GM12872 (cell line): ENCODE measurements at regions not wholly inside any gene's neighbourhood (a gene's known extent, or its start where the extent isn't known, plus 50 kb on each side); places are given as distances from the start of the nearest gene placed in this dataset.

Experiments
- TF ChIP-seq, protein P1 (sequence below): IDR thresholded peaks from 3 replicates; pipeline ENCODE4 v1.5.1; 2011; ENCODE audit warnings: low read depth, mild to moderate bottlenecking, low read length, moderate library complexity; ENCODE audit not compliant: insufficient read depth

DNA sequence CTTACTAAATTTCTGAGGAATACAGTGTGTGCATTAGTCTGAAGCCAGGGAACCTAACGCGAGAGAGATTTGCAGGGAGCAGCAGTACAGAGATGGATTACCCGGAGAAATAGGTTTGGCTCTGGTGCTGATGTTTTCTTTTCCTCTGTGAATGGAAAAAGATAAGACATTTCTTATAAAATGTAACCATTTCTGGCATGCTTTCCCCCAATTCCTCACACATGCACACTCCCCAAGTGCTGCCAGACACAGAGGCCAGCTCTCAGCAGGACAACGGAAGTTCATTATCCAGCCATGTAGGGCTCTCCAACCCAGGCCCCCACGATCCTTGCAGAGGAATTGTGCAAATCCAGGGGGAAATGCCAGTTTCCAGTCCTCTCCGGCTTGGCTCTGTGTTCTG is 224.5 kb upstream of the MGAT5 start:
- TF ChIP-seq, protein P1, sequence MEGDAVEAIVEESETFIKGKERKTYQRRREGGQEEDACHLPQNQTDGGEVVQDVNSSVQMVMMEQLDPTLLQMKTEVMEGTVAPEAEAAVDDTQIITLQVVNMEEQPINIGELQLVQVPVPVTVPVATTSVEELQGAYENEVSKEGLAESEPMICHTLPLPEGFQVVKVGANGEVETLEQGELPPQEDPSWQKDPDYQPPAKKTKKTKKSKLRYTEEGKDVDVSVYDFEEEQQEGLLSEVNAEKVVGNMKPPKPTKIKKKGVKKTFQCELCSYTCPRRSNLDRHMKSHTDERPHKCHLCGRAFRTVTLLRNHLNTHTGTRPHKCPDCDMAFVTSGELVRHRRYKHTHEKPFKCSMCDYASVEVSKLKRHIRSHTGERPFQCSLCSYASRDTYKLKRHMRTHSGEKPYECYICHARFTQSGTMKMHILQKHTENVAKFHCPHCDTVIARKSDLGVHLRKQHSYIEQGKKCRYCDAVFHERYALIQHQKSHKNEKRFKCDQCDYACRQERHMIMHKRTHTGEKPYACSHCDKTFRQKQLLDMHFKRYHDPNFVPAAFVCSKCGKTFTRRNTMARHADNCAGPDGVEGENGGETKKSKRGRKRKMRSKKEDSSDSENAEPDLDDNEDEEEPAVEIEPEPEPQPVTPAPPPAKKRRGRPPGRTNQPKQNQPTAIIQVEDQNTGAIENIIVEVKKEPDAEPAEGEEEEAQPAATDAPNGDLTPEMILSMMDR, result no peak

DNA sequence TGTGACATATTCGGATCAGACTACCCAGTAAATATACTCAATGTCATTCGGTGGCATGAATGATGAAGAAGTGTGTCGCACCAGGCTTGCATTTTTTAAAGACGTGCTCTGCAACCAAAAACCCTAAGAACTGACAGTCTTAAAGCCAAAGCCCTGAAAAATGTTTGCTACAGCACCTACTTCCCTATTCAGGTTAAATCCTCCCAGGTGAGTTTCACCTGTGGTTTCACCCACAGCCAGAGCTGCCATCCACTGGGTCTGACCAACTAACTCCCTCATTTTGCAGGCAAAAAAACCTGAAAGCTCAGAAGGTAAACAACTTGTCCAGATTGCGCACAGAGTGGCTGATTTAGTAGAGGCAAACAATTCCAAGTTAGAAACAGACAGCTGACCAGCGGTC is 222.3 kb upstream of the MGAT5 start:
- TF ChIP-seq, protein P1, result no peak

DNA sequence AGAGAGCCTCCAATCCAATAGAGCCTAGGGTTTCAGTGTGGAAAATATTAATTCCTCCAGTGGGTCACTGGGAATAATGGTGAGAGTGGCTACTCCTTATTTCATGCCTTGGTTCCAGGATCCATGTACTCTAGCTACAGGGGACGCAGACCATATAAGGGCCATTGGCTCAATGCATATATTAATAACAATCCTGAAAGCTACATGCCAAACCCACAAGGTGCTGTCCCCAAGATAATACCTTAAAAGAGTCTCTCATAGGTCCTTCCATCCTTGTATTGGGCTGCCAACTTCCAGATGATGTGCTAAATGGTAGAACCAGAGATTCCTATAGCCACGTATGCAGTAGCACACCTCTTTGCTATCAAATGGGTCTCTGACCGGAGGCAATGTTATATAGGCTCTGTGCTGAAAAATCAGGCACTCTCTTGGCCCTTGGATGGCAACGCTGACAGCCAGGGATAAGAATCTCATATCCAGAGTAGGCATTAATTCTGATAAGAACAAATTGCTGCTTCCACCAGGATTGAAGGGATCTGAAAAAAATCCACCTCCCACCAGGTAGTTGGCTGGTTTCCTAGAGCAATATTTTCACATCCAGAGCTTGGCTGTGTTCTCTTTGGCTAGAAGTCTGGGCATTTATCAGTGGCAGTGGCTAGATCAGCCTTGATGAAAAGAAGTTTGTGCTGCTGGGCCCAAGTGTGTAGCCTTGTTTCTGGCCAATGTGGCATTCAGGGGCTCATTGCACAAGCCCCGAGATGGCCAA is 218.1 kb upstream of the MGAT5 start:
- TF ChIP-seq, protein P1, result no peak

DNA sequence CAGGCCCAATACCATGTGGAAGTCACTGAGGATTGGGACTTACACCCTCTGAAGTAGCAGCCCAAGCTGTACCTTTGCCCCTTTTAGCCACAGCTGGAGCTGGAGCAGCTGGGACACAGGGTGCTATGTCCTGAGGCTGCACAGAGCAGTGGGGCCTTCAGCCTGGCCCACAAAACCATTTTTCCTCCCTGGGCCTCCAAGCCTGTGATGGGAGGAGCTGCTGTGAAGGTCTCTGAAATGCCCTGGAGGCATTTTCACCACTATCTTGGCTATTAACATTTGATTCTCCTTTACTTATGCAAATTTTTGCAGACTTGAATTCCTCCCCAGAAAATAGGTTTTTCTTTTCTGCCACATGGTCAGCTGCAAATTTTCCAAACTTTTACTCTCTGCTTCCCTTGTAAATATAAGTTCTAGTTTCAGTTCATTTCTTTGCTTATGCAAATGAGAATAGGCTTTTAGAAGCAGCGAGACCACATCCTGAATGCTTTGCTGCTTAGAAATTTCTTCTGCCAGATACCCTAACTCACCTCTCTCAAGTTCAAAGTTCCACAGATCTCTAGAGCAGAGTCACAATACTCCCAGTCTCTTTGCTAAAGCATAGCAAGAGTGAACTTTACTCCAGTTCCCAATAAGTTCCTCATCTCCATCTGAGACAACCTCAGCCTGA is 213.8 kb upstream of the MGAT5 start:
- TF ChIP-seq, protein P1, result no peak

DNA sequence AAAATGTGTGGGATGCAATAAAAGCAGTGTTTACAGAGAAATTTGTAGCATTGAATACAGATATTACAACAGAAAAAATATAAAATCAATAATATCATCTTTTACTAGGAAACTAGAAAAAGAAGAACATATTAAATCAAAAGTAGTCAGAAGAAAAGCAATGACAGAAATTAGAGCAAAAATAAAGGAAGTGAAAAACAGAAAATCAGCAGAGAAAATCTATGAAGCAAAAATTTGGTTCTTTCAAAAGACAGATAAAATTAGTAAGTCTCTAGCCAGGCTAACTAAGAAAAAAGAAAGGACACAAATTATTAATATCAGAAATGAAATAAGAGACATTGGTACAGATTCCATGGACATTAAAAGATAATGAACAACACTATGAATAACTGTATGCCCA is 212.0 kb upstream of the MGAT5 start:
- TF ChIP-seq, protein P1, result no peak

DNA sequence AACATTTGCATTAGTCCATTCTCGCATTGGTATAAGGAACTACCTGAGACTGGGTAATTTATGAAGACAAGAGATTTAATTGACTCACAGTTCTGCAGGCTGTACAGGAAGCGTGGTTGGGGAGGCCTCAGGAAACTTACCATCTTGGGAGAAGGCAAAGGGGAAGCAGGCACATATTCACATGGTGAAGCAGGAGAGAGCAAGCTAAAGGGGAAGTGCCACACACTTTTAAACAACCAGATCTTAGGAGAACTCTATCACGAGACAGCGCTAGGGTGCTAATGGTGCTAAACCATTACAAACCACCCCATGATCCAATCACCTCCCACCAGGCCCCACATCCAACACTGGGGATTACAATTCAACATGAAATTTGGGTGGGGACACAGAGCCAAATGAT is 201.7 kb upstream of the MGAT5 start:
- TF ChIP-seq, protein P1, result no peak

DNA sequence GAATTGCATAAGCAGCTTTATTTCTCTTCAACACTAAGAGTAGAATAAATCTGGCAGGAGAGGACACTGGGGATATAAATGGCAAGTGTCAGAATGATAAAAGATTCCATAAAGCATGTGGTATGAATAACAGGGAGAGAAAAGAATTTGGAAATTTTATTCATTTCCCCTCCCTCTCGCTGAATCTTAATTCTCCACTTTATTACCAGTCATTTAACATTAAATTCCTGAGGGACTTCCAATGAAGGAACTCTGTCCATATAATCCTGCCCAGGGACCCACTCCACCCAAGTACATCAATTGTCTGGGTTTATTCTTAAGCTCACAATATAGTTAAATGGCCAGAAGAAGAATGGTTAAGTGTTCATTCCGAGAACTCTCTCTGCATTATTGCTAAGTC is 197.7 kb upstream of the MGAT5 start:
- TF ChIP-seq, protein P1, result no peak
